IPS-18a (cell line): ENCODE measurements at regions not wholly inside any gene's neighbourhood (a gene's known extent, or its start where the extent isn't known, plus 50 kb on each side); places are given as distances from the start of the nearest gene placed in this dataset.
"Not testable (repeated sequence)": the region's sequence is repeated elsewhere in the genome, so short reads cannot be mapped to it uniquely, and the experiment has no call there.

Experiments
- H3K27ac ChIP-seq: one replicate; pipeline ENCODE4 v1.5.1; 2013; ENCODE audit warnings: low read length
- H3K27me3 ChIP-seq: one replicate; pipeline ENCODE4 v1.6.1; 2013; ENCODE audit warnings: mild to moderate bottlenecking, low read length; ENCODE audit not compliant: control insufficient read depth, insufficient read depth
- H3K36me3 ChIP-seq: one replicate; pipeline ENCODE4 v1.6.1; 2013; ENCODE audit warnings: low read depth, low read length; ENCODE audit not compliant: control insufficient read depth
- H3K4me1 ChIP-seq: one replicate; pipeline ENCODE4 v1.6.1; 2013; ENCODE audit warnings: low read depth, low read length; ENCODE audit not compliant: control insufficient read depth
- H3K4me3 ChIP-seq: one replicate; pipeline ENCODE4 v1.5.1; 2013; ENCODE audit warnings: low read length
- H3K9ac ChIP-seq: one replicate; pipeline ENCODE4 v1.6.1; 2013; ENCODE audit warnings: mild to moderate bottlenecking, low read length, moderate library complexity
- H3K9me3 ChIP-seq: one replicate; pipeline ENCODE4 v1.6.1; 2013; ENCODE audit warnings: low read depth, low read length; ENCODE audit not compliant: control insufficient read depth

GRCh38 chr13:68616600-68617222 lies 1386.6 kb upstream of the PCDH9 start:
- Histone ChIP-seq H3K27ac (no peak overlapping the region), H3K9ac (no peak overlapping the region), H3K9me3 (no peaks in the 10 kb centered on the region), H3K27me3 (no peaks in the 10 kb centered on the region), H3K4me3 (no peak overlapping the region), H3K36me3 (no peaks in the 10 kb centered on the region), H3K4me1 (no peaks in the 10 kb centered on the region)

GRCh38 chr13:68609661-68610060 lies 1379.5 kb upstream of the PCDH9 start:
- no peaks in the 10 kb centered on the region for H3K4me1 ChIP-seq
- no peaks in the 10 kb centered on the region for H3K36me3 ChIP-seq
- H3K4me3 ChIP-seq, result no peak overlapping the region
- no peak overlapping the region for H3K27ac ChIP-seq
- H3K9ac ChIP-seq, result no peak overlapping the region
- no peaks in the 10 kb centered on the region for H3K9me3 ChIP-seq
- no peaks in the 10 kb centered on the region for H3K27me3 ChIP-seq

DNA sequence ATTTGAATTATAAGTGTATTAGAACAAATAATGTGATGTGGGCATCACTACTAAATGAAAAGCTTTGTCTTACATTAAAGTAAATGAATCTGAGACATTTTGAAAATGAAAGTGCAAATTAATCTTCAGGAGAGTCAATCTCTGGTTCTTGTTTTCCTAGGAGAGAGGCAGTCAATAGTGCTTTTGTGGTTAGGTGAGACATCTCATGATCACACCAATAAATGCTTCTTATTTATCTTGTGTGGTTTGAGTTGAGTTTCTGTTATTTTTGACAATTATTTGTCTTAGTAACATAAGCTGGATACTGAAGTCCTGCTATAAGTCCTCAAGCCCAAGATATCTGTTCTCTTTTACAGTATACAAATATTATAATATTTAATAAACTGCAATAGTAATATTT lies 1378.0 kb upstream of the PCDH9 start:
- Histone ChIP-seq H3K4me3 (no peak overlapping the region), H3K27ac (no peak overlapping the region), H3K27me3 (no peaks in the 10 kb centered on the region), H3K36me3 (no peaks in the 10 kb centered on the region), H3K4me1 (no peaks in the 10 kb centered on the region), H3K9me3 (no peaks in the 10 kb centered on the region), H3K9ac (no peak overlapping the region)

GRCh38 chr13:68597641-68598040 lies 1367.5 kb upstream of the PCDH9 start:
- no peaks in the 10 kb centered on the region for H3K9me3 ChIP-seq
- no peaks in the 10 kb centered on the region for H3K36me3 ChIP-seq
- no peak overlapping the region for H3K9ac ChIP-seq
- H3K4me3 ChIP-seq, result no peak overlapping the region
- H3K27ac ChIP-seq, result no peak overlapping the region
- H3K27me3 ChIP-seq, result no peaks in the 10 kb centered on the region
- no peaks in the 10 kb centered on the region for H3K4me1 ChIP-seq

DNA sequence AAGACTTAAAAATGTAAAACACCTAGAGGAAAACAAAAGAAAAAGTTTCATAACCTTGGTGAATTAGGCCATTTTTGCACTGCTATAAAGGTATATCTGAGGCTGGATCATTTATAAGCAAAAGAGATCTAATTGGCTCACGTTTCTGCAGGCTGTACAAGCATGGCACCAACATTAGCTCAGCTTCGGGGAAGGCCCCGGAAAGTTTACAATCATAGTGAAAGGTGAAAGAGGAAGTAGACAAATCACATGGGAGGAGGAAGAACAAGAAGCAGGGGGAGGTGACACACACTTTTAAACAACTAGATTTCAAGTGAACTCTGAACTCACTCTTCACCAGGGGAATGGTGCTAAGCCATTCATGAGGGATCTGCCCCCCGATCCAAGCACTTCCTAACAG lies 1358.5 kb upstream of the PCDH9 start:
- Histone ChIP-seq H3K9me3 (no peaks in the 10 kb centered on the region), H3K9ac (no peak overlapping the region), H3K36me3 (no peaks in the 10 kb centered on the region), H3K4me3 (no peak overlapping the region), H3K27me3 (no peaks in the 10 kb centered on the region), H3K27ac (no peak overlapping the region), H3K4me1 (no peaks in the 10 kb centered on the region)

DNA sequence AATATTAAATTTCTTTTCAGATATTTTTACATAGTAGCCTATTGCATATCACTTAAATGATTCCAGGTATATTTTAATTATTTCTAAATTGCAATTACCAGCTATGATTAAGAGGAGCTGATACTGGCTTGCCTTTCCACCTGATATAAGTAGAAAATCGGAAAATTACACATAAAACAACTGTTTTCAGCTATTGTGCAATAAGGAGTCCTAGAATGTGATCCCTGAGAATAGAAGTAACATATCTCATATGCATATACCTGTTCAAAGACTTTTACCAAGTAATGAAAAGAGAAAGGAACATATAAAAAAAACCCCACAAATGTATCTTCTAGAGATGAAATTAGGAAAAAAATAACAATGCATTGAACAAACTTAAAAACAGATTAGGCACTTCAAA lies 1354.6 kb upstream of the PCDH9 start:
- H3K9ac ChIP-seq, result no peak overlapping the region
- no peak overlapping the region for H3K4me3 ChIP-seq
- H3K27me3 ChIP-seq, result no peaks in the 10 kb centered on the region
- no peaks in the 10 kb centered on the region for H3K36me3 ChIP-seq
- H3K9me3 ChIP-seq, result no peaks in the 10 kb centered on the region
- H3K27ac ChIP-seq, result no peak overlapping the region
- H3K4me1 ChIP-seq, result no peaks in the 10 kb centered on the region

DNA sequence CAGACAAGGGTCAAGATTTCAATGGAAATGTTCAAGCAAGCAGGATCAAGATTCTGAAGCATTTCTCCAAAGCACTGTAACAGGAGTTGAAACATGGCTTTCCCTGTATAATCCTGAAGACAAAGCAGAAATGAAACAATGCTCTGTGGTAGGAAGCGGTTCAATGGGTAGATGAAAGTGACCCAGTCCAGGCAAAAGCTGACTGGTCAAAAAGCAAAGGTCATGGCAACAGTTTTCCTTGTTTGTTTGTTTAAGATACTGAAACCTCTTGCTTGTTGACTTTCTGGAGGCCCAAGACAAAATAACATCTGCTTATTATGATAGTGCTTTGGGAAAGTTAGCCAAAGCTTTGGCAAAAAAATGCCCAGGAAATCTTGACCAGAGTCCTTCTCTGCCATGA lies 1343.9 kb upstream of the PCDH9 start:
- Histone ChIP-seq H3K4me1 (no peaks in the 10 kb centered on the region), H3K4me3 (no peak overlapping the region), H3K9ac (no peak overlapping the region), H3K36me3 (no peaks in the 10 kb centered on the region), H3K27ac (no peak overlapping the region), H3K27me3 (no peaks in the 10 kb centered on the region), H3K9me3 (no peaks in the 10 kb centered on the region)

GRCh38 chr13:68551701-68552522 lies 1321.8 kb upstream of the PCDH9 start:
- no peak overlapping the region for H3K4me3 ChIP-seq
- H3K4me1 ChIP-seq, result no peaks in the 10 kb centered on the region
- no peak overlapping the region for H3K27ac ChIP-seq
- no peaks in the 10 kb centered on the region for H3K9me3 ChIP-seq
- no peaks in the 10 kb centered on the region for H3K36me3 ChIP-seq
- no peak overlapping the region for H3K9ac ChIP-seq
- H3K27me3 ChIP-seq, result no peaks in the 10 kb centered on the region

DNA sequence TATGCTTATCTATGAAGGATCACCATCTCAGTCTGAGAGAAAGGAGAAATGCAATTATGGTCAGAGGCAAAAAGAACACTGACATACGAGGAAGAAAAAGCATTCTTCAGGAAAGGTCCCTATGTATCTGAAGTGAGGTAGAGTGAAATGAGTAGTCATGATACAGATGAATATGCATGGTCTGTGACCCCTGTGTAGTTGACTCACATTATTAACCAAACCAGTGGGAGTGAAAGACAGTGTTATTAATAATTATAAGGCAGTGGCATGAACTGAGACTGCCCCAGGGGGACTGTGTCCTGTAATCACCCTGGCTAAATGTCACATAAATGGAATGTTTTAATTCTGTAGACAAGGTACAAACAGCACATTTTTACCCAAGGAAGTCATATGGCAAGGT lies 1320.2 kb upstream of the PCDH9 start:
- no peaks in the 10 kb centered on the region for H3K36me3 ChIP-seq

GRCh38 chr13:68540244-68540643 lies 1310.1 kb upstream of the PCDH9 start:
- no peak overlapping the region for H3K9ac ChIP-seq
- H3K27me3 ChIP-seq, result no peaks in the 10 kb centered on the region
- H3K27ac ChIP-seq, result no peak overlapping the region
- no peaks in the 10 kb centered on the region for H3K9me3 ChIP-seq
- H3K4me1 ChIP-seq, result no peaks in the 10 kb centered on the region
- no peaks in the 10 kb centered on the region for H3K36me3 ChIP-seq
- H3K4me3 ChIP-seq, result no peak overlapping the region

More for the DNA sequence above, 1320.2 kb upstream of the PCDH9 start:
- no peak overlapping the region for H3K4me3 ChIP-seq
- H3K4me1 ChIP-seq, result no peaks in the 10 kb centered on the region
- H3K9ac ChIP-seq, result no peak overlapping the region
- no peak overlapping the region for H3K27ac ChIP-seq
- H3K9me3 ChIP-seq, result no peaks in the 10 kb centered on the region
- H3K27me3 ChIP-seq, result no peaks in the 10 kb centered on the region

DNA sequence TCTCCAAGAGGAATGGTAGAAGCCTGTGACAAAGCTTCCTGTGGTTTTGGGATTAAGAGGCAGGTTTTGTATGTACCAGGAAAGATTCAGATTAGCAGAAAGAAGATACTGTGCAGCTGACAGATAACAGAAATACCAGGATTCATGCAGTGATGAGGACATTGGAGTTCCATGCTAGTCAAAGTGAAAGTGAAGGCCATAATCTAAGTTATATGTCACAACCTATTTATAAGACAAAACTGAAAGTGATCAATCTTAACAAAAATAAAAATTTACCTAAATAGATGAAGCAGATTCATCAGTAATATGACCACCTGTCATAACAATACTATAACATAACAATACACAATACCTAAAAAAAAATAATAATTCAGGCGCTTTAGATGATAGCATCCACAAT lies 1305.2 kb upstream of the PCDH9 start:
- Histone ChIP-seq H3K9ac (no peak overlapping the region), H3K27me3 (no peaks in the 10 kb centered on the region), H3K27ac (no peak overlapping the region), H3K36me3 (no peaks in the 10 kb centered on the region), H3K4me1 (no peaks in the 10 kb centered on the region), H3K9me3 (no peaks in the 10 kb centered on the region), H3K4me3 (no peak overlapping the region)

- not testable (repeated sequence) for H3K4me1 ChIP-seq, H3K27me3 ChIP-seq, H3K27ac ChIP-seq, H3K9me3 ChIP-seq, H3K36me3 ChIP-seq, H3K9ac ChIP-seq, H3K4me3 ChIP-seq
These were observed 1297.0 kb upstream of the PCDH9 start for GRCh38 chr13:68527167-68527566.
